CD4-positive, alpha-beta T cell (primary cell): ENCODE measurements at regions not wholly inside any gene's neighbourhood (a gene's known extent, or its start where the extent isn't known, plus 50 kb on each side); places are given as distances from the start of the nearest gene placed in this dataset.

Experiments used
- ATAC-seq: fragments of 200-7000 bp; cut with Tn5 transposase; one replicate; pipeline ENCODE4 v1.10.0; 2022; ENCODE audit warnings: mild to moderate bottlenecking; ENCODE audit not compliant: poor library complexity
- CTCF ChIA-PET: fragments of 350-600 bp; sonication (Branson Sonifier 250); formaldehyde crosslinking; loops from one replicate; lab custom pipeline; 2021; ENCODE audit warnings: antibody characterized with exemption, inconsistent platforms; lab: Charles Lee
- POLR2A ChIA-PET: fragments of 350-600 bp; sonication (Branson Sonifier 250); formaldehyde crosslinking; loops from one replicate; lab custom pipeline; 2021; ENCODE audit warnings: antibody characterized with exemption, inconsistent platforms; lab: Charles Lee
- DNase-seq, 14 experiments: peaks; one replicate each; pipeline ENCODE4 v3.0.0-alpha.2; 2013 to 2020; ENCODE audit warnings: mixed read lengths in 2 of 14
- H3K27ac ChIP-seq, 2 donors: one replicate each; pipeline versions ENCODE4 v1.5.1 to v1.7.0; 2013; ENCODE audit warnings: low read length in 2 of 2, low read depth in 1 of 2, mild to moderate bottlenecking in 1 of 2
- H3K27me3 ChIP-seq, 2 experiments: 1 replicate in 1 of 2; 2 replicates in 1 of 2; pipeline versions ENCODE4 v1.6.1 to v1.7.0; 2013; ENCODE audit warnings: low read length in 2 of 2, control low read depth in 1 of 2, mild to moderate bottlenecking in 1 of 2, moderate library complexity in 1 of 2; ENCODE audit not compliant: insufficient read depth in 2 of 2, control insufficient read depth in 1 of 2
- H3K36me3 ChIP-seq: one replicate; pipeline ENCODE4 v1.6.1; 2013; ENCODE audit warnings: low read length, control low read depth; ENCODE audit not compliant: insufficient read depth
- H3K4me1 ChIP-seq: one replicate; pipeline ENCODE4 v1.6.1; 2013; ENCODE audit warnings: low read length, control low read depth; ENCODE audit not compliant: insufficient read depth
- H3K4me3 ChIP-seq: one replicate; pipeline ENCODE4 v1.5.1; 2013; ENCODE audit warnings: mild to moderate bottlenecking, low read length, moderate library complexity
- H3K9me3 ChIP-seq, 2 experiments: 1 replicate in 1 of 2; 2 replicates in 1 of 2; pipeline versions ENCODE4 v1.6.1 to v1.7.0; 2013; ENCODE audit warnings: low read length in 2 of 2, mild to moderate bottlenecking in 2 of 2, control low read depth in 1 of 2, moderate library complexity in 1 of 2; ENCODE audit not compliant: control insufficient read depth in 1 of 2, insufficient read depth in 1 of 2
- H3K27ac Mint-ChIP-seq: one replicate; pipeline ENCODE4 v1.8.0; 2020; ENCODE audit warnings: mixed read lengths
- H3K27me3 Mint-ChIP-seq: one replicate; pipeline ENCODE4 v1.8.0; 2021; ENCODE audit warnings: mixed read lengths
- H3K36me3 Mint-ChIP-seq: one replicate; pipeline ENCODE4 v1.8.0; 2021; ENCODE audit warnings: low read depth, mixed read lengths
- H3K4me1 Mint-ChIP-seq: one replicate; pipeline ENCODE4 v1.8.0; 2021; ENCODE audit warnings: low read depth, mixed read lengths
- H3K4me3 Mint-ChIP-seq: one replicate; pipeline ENCODE4 v1.8.0; 2020; ENCODE audit warnings: mild to moderate bottlenecking, mixed read lengths
- H3K9me3 Mint-ChIP-seq: one replicate; pipeline ENCODE4 v1.8.0; 2020; ENCODE audit warnings: mixed read lengths
- CTCF ChIP-seq: fragments of 200-600 bp; IDR thresholded peaks from one replicate; pipeline ENCODE4 v1.8.0; 2022; ENCODE audit warnings: antibody characterized with exemption, mild to moderate bottlenecking
- intact Hi-C, 2 experiments: fragments of 100-400 bp; cut with DNase I in 1 of 2; cut with micrococcal nuclease in 1 of 2; formaldehyde crosslinking; loops; one replicate each; pipeline versions ENCODE4 v1.15.1 to v1.9.0; 2023 to 2025; cut with DNase I, micrococcal nuclease

GRCh38 chr16:73210686-73211085 lies 162.8 kb upstream of the ZFHX3 start:
- DNase-seq, result no peak
- no peak for ATAC-seq
- H3K4me3 Mint-ChIP-seq, result no peak overlapping the region
- Histone ChIP-seq H3K9me3 (no peaks in the 10 kb centered on the region), H3K4me3 (no peak overlapping the region), H3K27me3 (no peaks in the 10 kb centered on the region), H3K27ac (no peak overlapping the region), H3K36me3 (no peaks in the 10 kb centered on the region), H3K4me1 (no peaks in the 10 kb centered on the region)
- H3K9me3 Mint-ChIP-seq, result no peaks in the 10 kb centered on the region
- intact Hi-C loops, result no loop called here
- ChIA-PET CTCF (no interaction called here), POLR2A (no interaction called here)
- H3K4me1 Mint-ChIP-seq, result no peaks in the 10 kb centered on the region
- no peaks in the 10 kb centered on the region for H3K27me3 Mint-ChIP-seq
- no peak for TF ChIP-seq CTCF
- H3K27ac Mint-ChIP-seq, result no peak overlapping the region
- H3K36me3 Mint-ChIP-seq, result no peaks in the 10 kb centered on the region

- POLR2A ChIA-PET, result no interaction called here
- CTCF ChIA-PET, result no interaction called here
- Mint-ChIP-seq H3K27me3 (no peaks in the 10 kb centered on the region), H3K9me3 (no peaks in the 10 kb centered on the region), H3K27ac (no peak overlapping the region), H3K36me3 (no peaks in the 10 kb centered on the region), H3K4me3 (no peak overlapping the region), H3K4me1 (no peaks in the 10 kb centered on the region)
- no peak for TF ChIP-seq CTCF
- Histone ChIP-seq H3K27ac (no peak overlapping the region), H3K36me3 (no peaks in the 10 kb centered on the region), H3K27me3 (no peaks in the 10 kb centered on the region), H3K9me3 (no peaks in the 10 kb centered on the region), H3K4me3 (no peak overlapping the region), H3K4me1 (no peaks in the 10 kb centered on the region)
- intact Hi-C loops, result no loop called here
- ATAC-seq (no peak), DNase-seq (no peak)
Observed at GRCh38 chr16:73210084-73210483, 162.2 kb upstream of the ZFHX3 start.

- Mint-ChIP-seq H3K36me3 (no peaks in the 10 kb centered on the region), H3K27me3 (no peaks in the 10 kb centered on the region), H3K4me3 (no peak overlapping the region), H3K9me3 (no peaks in the 10 kb centered on the region), H3K27ac (no peak overlapping the region), H3K4me1 (no peaks in the 10 kb centered on the region)
- no peak for TF ChIP-seq CTCF
- Histone ChIP-seq H3K27me3 (no peaks in the 10 kb centered on the region), H3K4me3 (no peak overlapping the region), H3K9me3 (no peaks in the 10 kb centered on the region), H3K27ac (no peak overlapping the region), H3K4me1 (no peaks in the 10 kb centered on the region), H3K36me3 (no peaks in the 10 kb centered on the region)
- CTCF ChIA-PET, result no interaction called here
- no peak for DNase-seq
- no peak for ATAC-seq
- intact Hi-C loops, result no loop called here
- POLR2A ChIA-PET, result no interaction called here
Observed at GRCh38 chr16:73209190-73209589, 161.3 kb upstream of the ZFHX3 start.
